ENCODE measurements at regions not wholly inside any gene's neighbourhood (a gene's known extent, or its start where the extent isn't known, plus 50 kb on each side); places are given as distances from the start of the nearest gene placed in this dataset.
"Not testable (repeated sequence)": the region's sequence is repeated elsewhere in the genome, so short reads cannot be mapped to it uniquely, and the experiment has no call there.

GRCh38 chr20:55937283-55937682, 68.0 kb downstream of the CBLN4 start:
- TF ChIP-seq CTCF (IDR thresholded peaks at IDR 0.05): no peak
- DNase-seq: no peak
- H3K4me3 Mint-ChIP-seq: no peak overlapping the region
- no peak overlapping the region for H3K27ac Mint-ChIP-seq
- H3K4me1 Mint-ChIP-seq: no peaks in the 10 kb centered on the region
- H3K9me3 Mint-ChIP-seq: peaks cover 92% of the 10 kb centered on the region
- H3K36me3 Mint-ChIP-seq (ENCODE audit: low read depth): no peaks in the 10 kb centered on the region
- H3K27me3 Mint-ChIP-seq (ENCODE audit: low read depth, poor library complexity): peaks cover 7% of the 10 kb centered on the region

- no peak for TF ChIP-seq CTCF (IDR thresholded peaks at IDR 0.05)
- no peak overlapping the region for H3K4me3 Mint-ChIP-seq
- H3K27me3 Mint-ChIP-seq (ENCODE audit: low read depth, poor library complexity): peaks cover 7% of the 10 kb centered on the region
- H3K36me3 Mint-ChIP-seq (ENCODE audit: low read depth): no peaks in the 10 kb centered on the region
- H3K4me1 Mint-ChIP-seq: no peaks in the 10 kb centered on the region
- no peak for DNase-seq
- no peak overlapping the region for H3K27ac Mint-ChIP-seq
- peaks cover 92% of the 10 kb centered on the region for H3K9me3 Mint-ChIP-seq
Observed at GRCh38 chr20:55936209-55936595, 69.1 kb downstream of the CBLN4 start.

GRCh38 chr20:55935448-55936208, 69.7 kb downstream of the CBLN4 start:
- TF ChIP-seq CTCF (IDR thresholded peaks at IDR 0.05): no peak
- H3K27me3 Mint-ChIP-seq (ENCODE audit: low read depth, poor library complexity): peaks cover 7% of the 10 kb centered on the region

GRCh38 chr20:55934146-55934545, 71.2 kb downstream of the CBLN4 start:
- no peak overlapping the region for H3K4me3 Mint-ChIP-seq
- peaks cover 7% of the 10 kb centered on the region for H3K27me3 Mint-ChIP-seq (ENCODE audit: low read depth, poor library complexity)
- H3K27ac Mint-ChIP-seq: no peak overlapping the region
- no peak for TF ChIP-seq CTCF (IDR thresholded peaks at IDR 0.05)
- peaks cover 89% of the 10 kb centered on the region for H3K9me3 Mint-ChIP-seq
- H3K4me1 Mint-ChIP-seq: no peaks in the 10 kb centered on the region
- no peaks in the 10 kb centered on the region for H3K36me3 Mint-ChIP-seq (ENCODE audit: low read depth)
- DNase-seq: no peak

More at GRCh38 chr20:55935448-55936208, 69.7 kb downstream of the CBLN4 start:
- Mint-ChIP-seq H3K4me1 (no peaks in the 10 kb centered on the region), H3K9me3 (peaks cover 90% of the 10 kb centered on the region), H3K36me3 (ENCODE audit: low read depth) (no peaks in the 10 kb centered on the region), H3K4me3 (no peak overlapping the region), H3K27ac (no peak overlapping the region)
- no peak for DNase-seq

- not testable (repeated sequence) for DNase-seq; H3K4me3 Mint-ChIP-seq; H3K4me1 Mint-ChIP-seq; H3K36me3 Mint-ChIP-seq (ENCODE audit: low read depth); H3K27me3 Mint-ChIP-seq (ENCODE audit: low read depth, poor library complexity); H3K27ac Mint-ChIP-seq
- H3K9me3 Mint-ChIP-seq: peaks cover 94% of the 10 kb centered on the region
Observed at GRCh38 chr20:55930876-55931275, 74.4 kb downstream of the CBLN4 start.

- H3K9me3 Mint-ChIP-seq: peaks cover 90% of the 10 kb centered on the region
- H3K27me3 Mint-ChIP-seq (ENCODE audit: low read depth, poor library complexity): no peaks in the 10 kb centered on the region
- no peak for TF ChIP-seq CTCF (IDR thresholded peaks at IDR 0.05)
- H3K4me3 Mint-ChIP-seq: no peak overlapping the region
- no peak for DNase-seq
- H3K4me1 Mint-ChIP-seq: no peaks in the 10 kb centered on the region
- H3K27ac Mint-ChIP-seq: no peak overlapping the region
- H3K36me3 Mint-ChIP-seq (ENCODE audit: low read depth): no peaks in the 10 kb centered on the region
Observed at GRCh38 chr20:55928266-55928665, 77.1 kb downstream of the CBLN4 start.
